Ishikawa (cell line): ENCODE measurements at regions not wholly inside any gene's neighbourhood (a gene's known extent, or its start where the extent isn't known, plus 50 kb on each side); places are given as distances from the start of the nearest gene placed in this dataset.

ENCODE experiments used
- CEBPB ChIP-seq: IDR thresholded peaks from 2 replicates; pipeline ENCODE4 v1.6.1; 2012
- CREB1 ChIP-seq: IDR thresholded peaks from 2 replicates; pipeline ENCODE4 v1.6.1; 2012; ENCODE audit warnings: low read depth
- EGR1 ChIP-seq: IDR thresholded peaks from 2 replicates; pipeline ENCODE4 v1.6.1; 2012
- EP300 ChIP-seq: IDR thresholded peaks from 2 replicates; pipeline ENCODE4 v1.6.1; 2012; ENCODE audit warnings: borderline replicate concordance
- FOXM1 ChIP-seq: IDR thresholded peaks from 2 replicates; pipeline ENCODE4 v1.6.1; 2012; ENCODE audit warnings: low read depth, borderline replicate concordance
- NFIC ChIP-seq: IDR thresholded peaks from 2 replicates; pipeline ENCODE4 v1.6.1; 2012
- RAD21 ChIP-seq: IDR thresholded peaks from 2 replicates; pipeline ENCODE4 v1.6.1; 2012; ENCODE audit warnings: low read depth
- TAF1 ChIP-seq: IDR thresholded peaks from 2 replicates; pipeline ENCODE4 v1.6.1; 2012; ENCODE audit warnings: low read depth, mild to moderate bottlenecking
- TCF12 ChIP-seq: IDR thresholded peaks from 2 replicates; pipeline ENCODE4 v1.6.1; 2012; ENCODE audit warnings: low read depth
- TEAD4 ChIP-seq: IDR thresholded peaks from 2 replicates; pipeline ENCODE4 v1.6.1; 2012
- USF1 ChIP-seq: IDR thresholded peaks from 2 replicates; pipeline ENCODE4 v1.6.1; 2012
- YY1 ChIP-seq: IDR thresholded peaks from 2 replicates; pipeline ENCODE4 v1.6.1; 2012; ENCODE audit warnings: low read depth
- ZBTB7A ChIP-seq: IDR thresholded peaks from 2 replicates; pipeline ENCODE4 v1.6.1; 2012; ENCODE audit warnings: low read depth
- TF ChIP-seq, protein P1 (sequence below): IDR thresholded peaks from 2 replicates; pipeline ENCODE4 v1.6.1; 2012; ENCODE audit warnings: low read depth, mild to moderate bottlenecking
- TF ChIP-seq, protein P2 (sequence below): IDR thresholded peaks from 2 replicates; pipeline ENCODE4 v1.6.1; 2012

- TF ChIP-seq EP300 (no peak), NFIC (no peak), USF1 (no peak), RAD21 (no peak), YY1 (no peak), CEBPB (no peak), CREB1 (no peak), ZBTB7A (no peak)
- TF ChIP-seq, protein P1, sequence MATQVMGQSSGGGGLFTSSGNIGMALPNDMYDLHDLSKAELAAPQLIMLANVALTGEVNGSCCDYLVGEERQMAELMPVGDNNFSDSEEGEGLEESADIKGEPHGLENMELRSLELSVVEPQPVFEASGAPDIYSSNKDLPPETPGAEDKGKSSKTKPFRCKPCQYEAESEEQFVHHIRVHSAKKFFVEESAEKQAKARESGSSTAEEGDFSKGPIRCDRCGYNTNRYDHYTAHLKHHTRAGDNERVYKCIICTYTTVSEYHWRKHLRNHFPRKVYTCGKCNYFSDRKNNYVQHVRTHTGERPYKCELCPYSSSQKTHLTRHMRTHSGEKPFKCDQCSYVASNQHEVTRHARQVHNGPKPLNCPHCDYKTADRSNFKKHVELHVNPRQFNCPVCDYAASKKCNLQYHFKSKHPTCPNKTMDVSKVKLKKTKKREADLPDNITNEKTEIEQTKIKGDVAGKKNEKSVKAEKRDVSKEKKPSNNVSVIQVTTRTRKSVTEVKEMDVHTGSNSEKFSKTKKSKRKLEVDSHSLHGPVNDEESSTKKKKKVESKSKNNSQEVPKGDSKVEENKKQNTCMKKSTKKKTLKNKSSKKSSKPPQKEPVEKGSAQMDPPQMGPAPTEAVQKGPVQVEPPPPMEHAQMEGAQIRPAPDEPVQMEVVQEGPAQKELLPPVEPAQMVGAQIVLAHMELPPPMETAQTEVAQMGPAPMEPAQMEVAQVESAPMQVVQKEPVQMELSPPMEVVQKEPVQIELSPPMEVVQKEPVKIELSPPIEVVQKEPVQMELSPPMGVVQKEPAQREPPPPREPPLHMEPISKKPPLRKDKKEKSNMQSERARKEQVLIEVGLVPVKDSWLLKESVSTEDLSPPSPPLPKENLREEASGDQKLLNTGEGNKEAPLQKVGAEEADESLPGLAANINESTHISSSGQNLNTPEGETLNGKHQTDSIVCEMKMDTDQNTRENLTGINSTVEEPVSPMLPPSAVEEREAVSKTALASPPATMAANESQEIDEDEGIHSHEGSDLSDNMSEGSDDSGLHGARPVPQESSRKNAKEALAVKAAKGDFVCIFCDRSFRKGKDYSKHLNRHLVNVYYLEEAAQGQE = no peak
- TF ChIP-seq, protein P2, sequence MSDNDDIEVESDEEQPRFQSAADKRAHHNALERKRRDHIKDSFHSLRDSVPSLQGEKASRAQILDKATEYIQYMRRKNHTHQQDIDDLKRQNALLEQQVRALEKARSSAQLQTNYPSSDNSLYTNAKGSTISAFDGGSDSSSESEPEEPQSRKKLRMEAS = no peak
Observed at GRCh38 chrX:3806630-3807029, 93.2 kb upstream of the PRKX start.

GRCh38 chrX:3803713-3804112, 90.3 kb upstream of the PRKX start:
- TF ChIP-seq, protein P2 = no peak
- TF ChIP-seq CEBPB (no peak), TCF12 (no peak), YY1 (no peak), CREB1 (no peak), EP300 (no peak), RAD21 (no peak), TAF1 (no peak), EGR1 (no peak)
- TF ChIP-seq, protein P1 = no peak

- TF ChIP-seq TEAD4 = no peak
- TF ChIP-seq, protein P2 = no peak
- TF ChIP-seq FOXM1 = no peak
- TF ChIP-seq CREB1 = no peak
- no peak for TF ChIP-seq ZBTB7A
Observed at GRCh38 chrX:3803305-3803704, 89.9 kb upstream of the PRKX start.

DNA sequence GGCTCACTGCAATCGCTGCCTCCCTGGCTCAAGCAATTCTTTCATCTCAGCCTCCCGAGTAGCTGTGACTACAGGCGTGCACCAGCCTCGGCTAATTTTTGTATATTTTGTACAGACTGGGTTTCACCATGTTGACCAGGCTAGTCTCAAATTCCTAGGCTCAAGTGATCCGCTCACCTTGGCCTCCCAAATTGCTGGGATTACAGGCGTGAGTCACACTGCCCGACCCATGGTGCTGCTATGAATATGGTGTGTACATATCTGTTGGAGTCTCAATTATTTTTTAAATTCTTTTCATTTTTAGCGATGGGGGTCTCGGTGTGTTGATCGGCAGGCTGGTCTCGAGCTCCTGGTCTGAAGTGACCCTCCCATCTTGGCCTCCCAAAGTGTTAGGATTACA, 78.0 kb upstream of the PRKX start:
- no peak for TF ChIP-seq EP300
- no peak for TF ChIP-seq CREB1
- no peak for TF ChIP-seq TEAD4
- TF ChIP-seq ZBTB7A = no peak
- no peak for TF ChIP-seq NFIC

DNA sequence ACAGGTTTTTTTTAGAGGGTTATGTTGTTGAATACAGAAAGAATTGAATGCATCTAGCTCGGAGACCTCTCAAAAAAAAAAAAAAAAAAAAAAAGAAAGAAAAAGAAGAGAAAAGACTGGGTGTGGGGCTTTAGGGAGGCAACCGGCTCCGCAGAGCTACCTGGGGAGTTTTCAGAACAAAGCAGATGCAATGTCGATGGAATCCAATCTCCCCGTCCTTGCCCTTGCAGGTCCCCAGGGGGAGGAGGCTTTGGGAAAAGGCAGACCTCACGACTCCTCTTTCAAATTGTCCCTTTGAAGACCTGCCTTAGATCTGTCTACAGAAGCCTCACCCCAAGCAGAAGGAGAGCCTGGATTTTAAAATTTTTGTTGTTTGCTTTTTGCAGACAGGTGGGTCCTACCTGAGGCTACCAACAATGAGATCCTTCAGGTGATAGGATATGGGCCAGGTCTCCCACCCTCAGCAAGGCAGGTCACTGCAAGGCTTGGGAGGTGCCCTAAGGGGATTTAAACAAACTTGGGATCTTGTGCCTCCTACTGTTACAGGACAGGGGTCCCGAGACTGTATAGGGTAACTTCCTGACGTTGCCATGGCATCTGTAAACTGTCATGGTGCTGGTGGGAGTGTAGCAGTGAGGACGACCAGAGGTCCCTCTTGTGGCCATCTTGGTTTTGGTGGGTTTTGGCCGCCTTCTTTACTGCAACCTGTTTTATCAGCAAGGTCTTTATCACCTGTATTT, 75.2 kb upstream of the PRKX start:
- no peak for TF ChIP-seq EGR1
- no peak for TF ChIP-seq ZBTB7A
- no peak for TF ChIP-seq TCF12

DNA sequence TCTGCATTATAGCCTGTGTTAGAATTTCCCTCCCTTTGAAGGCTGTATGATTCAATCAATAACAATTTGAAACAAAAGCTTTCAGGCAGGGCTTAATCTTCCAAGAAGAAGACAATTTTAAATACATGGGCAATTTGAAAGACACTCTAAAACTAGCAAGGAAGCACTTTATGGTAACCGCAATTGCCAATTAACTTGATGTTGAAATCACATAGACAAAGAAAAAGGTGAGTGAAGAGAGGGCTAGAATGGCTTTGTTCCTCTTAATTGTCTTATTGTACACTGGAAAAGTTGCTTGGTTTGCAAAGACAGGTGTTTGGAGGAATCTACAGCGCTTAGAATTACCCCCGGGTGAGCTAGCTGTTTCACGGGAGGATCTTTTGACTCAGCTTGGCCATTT, 74.4 kb upstream of the PRKX start:
- TF ChIP-seq EP300 = no peak
- TF ChIP-seq, protein P2 = no peak
- no peak for TF ChIP-seq CREB1
- no peak for TF ChIP-seq CEBPB
- no peak for TF ChIP-seq EGR1
- no peak for TF ChIP-seq TCF12
- no peak for TF ChIP-seq TEAD4
- no peak for TF ChIP-seq YY1
- no peak for TF ChIP-seq RAD21
- TF ChIP-seq, protein P1 = no peak
- TF ChIP-seq USF1 = no peak
- TF ChIP-seq NFIC = no peak
